ENCODE measurements at regions not wholly inside any gene's neighbourhood (a gene's known extent, or its start where the extent isn't known, plus 50 kb on each side); places are given as distances from the start of the nearest gene placed in this dataset.

DNA sequence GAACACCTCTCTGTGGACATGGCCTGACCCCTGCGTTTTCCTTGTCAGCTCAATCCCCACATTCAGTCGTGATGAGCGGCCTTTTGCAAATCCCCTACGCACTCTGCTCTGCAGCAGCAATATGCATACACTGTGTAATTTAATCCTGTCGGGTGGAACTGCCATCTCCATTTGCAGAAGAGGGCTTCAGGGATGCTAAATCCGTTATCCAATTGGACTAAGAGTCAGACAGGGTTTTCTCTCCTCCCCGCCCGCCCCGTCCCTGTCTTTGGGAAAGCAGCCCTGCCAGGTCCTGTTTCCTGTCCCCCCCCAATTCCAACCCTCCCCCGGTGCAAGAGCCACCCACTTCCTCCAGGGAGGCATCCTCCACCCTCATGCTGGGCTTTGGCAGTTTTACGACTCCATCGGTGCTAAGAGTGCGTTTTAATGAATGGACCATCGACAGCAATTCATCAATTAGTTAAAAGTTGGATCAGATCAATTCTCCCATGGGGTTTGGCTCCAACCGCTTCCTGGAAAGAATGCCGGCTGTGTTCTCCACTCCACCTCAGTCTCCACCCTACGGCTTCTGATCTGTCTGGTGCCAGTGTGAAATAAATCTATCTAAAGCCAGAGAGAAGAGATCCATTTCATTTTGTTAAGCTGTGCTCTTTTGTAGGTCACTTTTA, 53.5 kb upstream of the ASAP2 start:
- no peak overlapping the region for H3K4me3 ChIP-seq
- ChIA-PET SMC1A (ENCODE audit: uncharacterized antibody, unreplicated experiment) (no interaction called here), CTCF (no interaction called here), POLR2A (no interaction called here), RAD21 (ENCODE audit: unreplicated experiment) (no interaction called here)
- no peak overlapping the region for H2AFZ ChIP-seq (ENCODE audit: control insufficient read depth, low read depth, low read length)
- H3K9me3 ChIP-seq (replicated peaks; ENCODE audit: control insufficient read depth, insufficient read depth, low read length): no peaks in the 10 kb centered on the region
- ATAC-seq (no peak), DNase-seq (ENCODE audit: low read depth, low spot score) (no peak), FAIRE-seq (no peak)
- in situ Hi-C loops (cut with MboI) (no loop called here), intact Hi-C loops (cut with micrococcal nuclease; ENCODE audit: unreplicated experiment) (no loop called here)
- no peaks in the 10 kb centered on the region for H4K20me1 ChIP-seq (ENCODE audit: control insufficient read depth, insufficient read depth)
- peaks cover 0 to 1% of the 10 kb centered on the region in 2 experiments; a peak in 3 of 4 replicates for H3K27me3 ChIP-seq (replicated peaks in 1 of 2; ENCODE audit: control insufficient read depth in 2 of 2, insufficient read depth in 2 of 2, low read length in 1 of 2)
- H3K4me2 ChIP-seq (ENCODE audit: control insufficient read depth, insufficient read depth): no peak overlapping the region
- 19% methylated on average over 16 of the region's 17 CpGs for WGBS (ENCODE audit: insufficient coverage, insufficient replicate concordance, low lambda C conversion rate, missing lambda C conversion rate)
- H3K4me1 ChIP-seq (ENCODE audit: control insufficient read depth, insufficient read depth, low read length): no peaks in the 10 kb centered on the region
- H3K27ac ChIP-seq (ENCODE audit: control insufficient read depth, insufficient read depth): no peak overlapping the region
- H3K9ac ChIP-seq (ENCODE audit: control insufficient read depth, insufficient read depth, low read length): no peak overlapping the region
- no TSS peak for BruUV-seq (replicated peaks)
- TF ChIP-seq SRF (IDR thresholded peaks at IDR 0.05; ENCODE audit: low read depth in 2 of 2, low read length in 2 of 2) (no peak), ZNF274 (IDR thresholded peaks at IDR 0.05; ENCODE audit: insufficient read depth, insufficient read length) (no peak), CHD4 (IDR thresholded peaks at IDR 0.05) (no peak), FOS (IDR thresholded peaks at IDR 0.05; ENCODE audit: borderline replicate concordance, extremely low read depth, insufficient read length) (no peak)
- TF ChIP-seq, protein P1, sequence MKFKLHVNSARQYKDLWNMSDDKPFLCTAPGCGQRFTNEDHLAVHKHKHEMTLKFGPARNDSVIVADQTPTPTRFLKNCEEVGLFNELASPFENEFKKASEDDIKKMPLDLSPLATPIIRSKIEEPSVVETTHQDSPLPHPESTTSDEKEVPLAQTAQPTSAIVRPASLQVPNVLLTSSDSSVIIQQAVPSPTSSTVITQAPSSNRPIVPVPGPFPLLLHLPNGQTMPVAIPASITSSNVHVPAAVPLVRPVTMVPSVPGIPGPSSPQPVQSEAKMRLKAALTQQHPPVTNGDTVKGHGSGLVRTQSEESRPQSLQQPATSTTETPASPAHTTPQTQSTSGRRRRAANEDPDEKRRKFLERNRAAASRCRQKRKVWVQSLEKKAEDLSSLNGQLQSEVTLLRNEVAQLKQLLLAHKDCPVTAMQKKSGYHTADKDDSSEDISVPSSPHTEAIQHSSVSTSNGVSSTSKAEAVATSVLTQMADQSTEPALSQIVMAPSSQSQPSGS (IDR thresholded peaks at IDR 0.05; ENCODE audit: low read length): no peak
- TF ChIP-seq, protein P2, sequence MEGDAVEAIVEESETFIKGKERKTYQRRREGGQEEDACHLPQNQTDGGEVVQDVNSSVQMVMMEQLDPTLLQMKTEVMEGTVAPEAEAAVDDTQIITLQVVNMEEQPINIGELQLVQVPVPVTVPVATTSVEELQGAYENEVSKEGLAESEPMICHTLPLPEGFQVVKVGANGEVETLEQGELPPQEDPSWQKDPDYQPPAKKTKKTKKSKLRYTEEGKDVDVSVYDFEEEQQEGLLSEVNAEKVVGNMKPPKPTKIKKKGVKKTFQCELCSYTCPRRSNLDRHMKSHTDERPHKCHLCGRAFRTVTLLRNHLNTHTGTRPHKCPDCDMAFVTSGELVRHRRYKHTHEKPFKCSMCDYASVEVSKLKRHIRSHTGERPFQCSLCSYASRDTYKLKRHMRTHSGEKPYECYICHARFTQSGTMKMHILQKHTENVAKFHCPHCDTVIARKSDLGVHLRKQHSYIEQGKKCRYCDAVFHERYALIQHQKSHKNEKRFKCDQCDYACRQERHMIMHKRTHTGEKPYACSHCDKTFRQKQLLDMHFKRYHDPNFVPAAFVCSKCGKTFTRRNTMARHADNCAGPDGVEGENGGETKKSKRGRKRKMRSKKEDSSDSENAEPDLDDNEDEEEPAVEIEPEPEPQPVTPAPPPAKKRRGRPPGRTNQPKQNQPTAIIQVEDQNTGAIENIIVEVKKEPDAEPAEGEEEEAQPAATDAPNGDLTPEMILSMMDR (IDR thresholded peaks at IDR 0.05 in 2 of 3, conservative IDR thresholded peaks at IDR 0.05 in 1 of 3; ENCODE audit: control insufficient read depth in 2 of 3, extremely low read depth in 1 of 3, insufficient read depth in 1 of 3, low read depth in 3 of 3, low read length in 3 of 3): no peak
- H3K79me2 ChIP-seq (ENCODE audit: control insufficient read depth, insufficient read depth, low read length): no peaks in the 10 kb centered on the region
- H3K36me3 ChIP-seq (ENCODE audit: control insufficient read depth in 2 of 2, insufficient read depth in 2 of 2, low read length in 1 of 2): no peaks in the 10 kb centered on the region
